NCI-H2029 (cell line): ENCODE measurements at regions not wholly inside any gene's neighbourhood (a gene's known extent, or its start where the extent isn't known, plus 50 kb on each side); places are given as distances from the start of the nearest gene placed in this dataset.

ENCODE experiments used
- DNase-seq: peaks from one replicate; lab custom pipeline; 2025; lab: John Stamatoyannopoulos, UW

DNA sequence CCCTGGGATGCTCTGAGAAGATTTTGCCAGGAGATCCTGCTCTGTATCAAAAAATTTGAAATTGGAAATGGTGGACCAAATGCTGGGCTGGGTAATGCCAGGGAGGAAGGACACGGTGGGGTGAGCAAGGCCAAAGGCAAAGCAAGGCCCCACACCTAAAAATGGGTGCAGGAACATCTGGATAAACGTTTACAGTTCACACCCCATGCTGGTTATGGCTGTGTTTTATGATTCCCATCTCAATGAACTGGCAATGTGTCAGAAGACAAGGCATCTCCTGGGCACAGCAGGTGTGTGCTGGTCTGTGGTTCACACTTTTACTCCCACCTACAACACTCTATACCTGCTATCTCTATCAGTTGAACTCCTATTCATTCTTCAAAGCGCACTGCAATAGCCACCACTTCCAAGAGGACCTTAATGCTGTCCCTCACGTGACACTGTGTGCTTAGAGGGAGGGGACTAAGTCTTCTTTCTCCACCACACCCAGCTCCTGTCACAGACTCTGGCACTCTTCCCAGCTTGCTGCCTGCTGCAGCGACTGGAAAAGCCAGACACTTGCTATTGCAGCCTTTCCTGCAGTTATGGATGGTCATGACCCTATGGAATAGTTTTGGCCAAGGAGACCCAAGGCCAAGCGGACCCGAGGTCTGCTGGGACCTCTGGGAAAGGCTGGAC is 277.5 kb downstream of the CTTN start:
- DNase-seq, result peak; percentile 88

DNA sequence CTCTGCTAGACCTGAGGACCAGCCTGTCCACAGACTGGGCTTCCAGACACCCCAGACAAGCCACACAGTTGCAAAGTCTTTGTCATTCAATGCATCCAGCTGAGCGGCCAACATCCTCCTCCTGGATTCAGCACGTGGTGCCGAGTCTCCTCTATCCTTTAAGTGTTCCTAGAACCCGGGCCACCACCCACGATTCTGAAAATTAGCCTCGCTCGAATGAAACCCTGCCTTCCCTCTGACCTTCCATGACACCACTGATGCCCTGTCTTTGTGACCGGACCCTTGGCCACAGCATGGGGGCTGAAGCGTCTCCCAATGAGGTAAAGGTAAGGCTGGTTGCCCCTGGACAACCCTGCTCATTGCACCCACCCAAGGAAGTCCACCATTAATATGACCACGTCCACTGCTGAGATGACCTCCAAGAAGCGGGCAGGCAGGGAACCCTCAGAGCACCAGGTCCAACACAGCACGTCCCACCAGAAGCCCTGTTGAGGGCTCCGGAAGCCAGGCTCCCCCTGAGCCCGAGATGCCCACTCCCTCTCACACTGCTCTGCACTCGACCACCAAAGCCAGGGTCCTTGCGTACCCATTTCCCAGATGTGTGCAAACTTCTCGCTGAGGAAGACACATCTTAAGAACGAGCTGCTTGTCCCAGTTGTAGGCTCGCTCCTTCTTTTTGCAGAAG is 279.0 kb downstream of the CTTN start:
- no peak for DNase-seq

DNA sequence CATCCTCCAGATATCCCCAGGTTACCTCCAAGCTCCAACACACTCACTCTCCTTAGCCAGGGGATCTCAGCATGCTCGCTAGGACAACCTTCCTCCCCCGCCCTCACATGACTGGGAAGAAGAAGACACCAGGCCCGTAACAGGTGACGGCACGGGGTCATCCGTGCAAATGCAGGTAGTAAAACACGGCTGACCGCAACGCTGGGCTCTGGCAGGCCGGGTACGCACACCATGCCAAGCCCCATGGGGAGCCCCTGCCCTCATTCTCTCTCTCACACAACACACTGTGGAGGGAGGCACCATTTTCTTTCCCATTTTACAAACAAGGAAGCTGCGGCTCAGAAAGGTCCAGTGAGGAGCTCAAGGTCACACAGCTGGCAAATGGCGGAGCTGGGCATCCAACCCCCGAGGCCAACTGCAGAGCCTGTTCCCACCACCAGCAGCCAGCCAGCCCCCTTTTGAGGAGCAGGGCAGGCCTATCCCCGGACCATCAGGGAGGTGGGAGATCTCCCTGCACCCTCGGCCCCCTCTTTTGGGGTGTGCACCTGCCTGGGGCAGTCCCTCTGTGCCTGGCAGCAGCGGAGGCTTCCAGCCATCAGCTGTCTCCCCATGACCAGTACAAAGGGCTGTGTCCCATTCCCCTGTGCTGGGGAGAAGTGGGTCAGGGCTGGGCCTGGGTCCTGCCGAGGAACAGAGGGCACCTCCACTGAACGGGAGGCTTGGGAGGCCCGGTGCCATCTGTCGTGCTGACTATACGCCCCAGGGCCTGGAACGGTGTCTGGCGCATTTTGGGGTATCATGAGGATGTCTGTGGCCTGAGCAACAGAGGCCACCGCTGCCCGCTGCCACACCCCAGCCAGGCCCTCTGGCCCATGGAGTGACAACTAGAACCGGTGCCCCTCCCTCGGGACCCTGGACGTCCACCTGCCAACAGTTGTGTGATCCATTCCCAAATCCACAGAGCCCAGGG is 280.9 kb downstream of the CTTN start:
- no peak for DNase-seq

DNA sequence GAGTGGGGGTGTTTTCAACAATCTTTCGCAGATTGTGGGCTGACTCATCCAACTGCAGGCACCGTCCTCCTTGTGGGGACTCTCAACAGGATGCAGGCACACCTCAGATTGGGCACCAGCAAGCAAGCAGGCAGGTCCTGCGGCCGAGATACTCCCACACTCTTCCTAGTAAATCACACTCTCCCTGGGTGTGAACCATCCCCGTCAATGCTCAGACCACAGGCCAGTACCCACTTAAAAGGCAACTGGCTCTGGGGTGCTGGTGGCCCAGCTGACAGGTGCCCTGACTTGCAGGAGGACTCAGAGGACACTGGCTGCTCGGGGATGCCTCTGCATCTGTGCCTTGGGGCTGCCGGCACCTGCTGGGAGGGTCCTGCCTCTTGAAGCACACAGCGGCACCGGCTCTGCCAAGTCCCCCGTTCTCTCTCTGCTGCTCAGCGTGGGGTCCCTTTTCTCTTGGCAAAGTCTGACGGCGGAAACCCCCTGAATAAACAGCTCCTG is 282.5 kb downstream of the CTTN start:
- DNase-seq, result no peak

DNA sequence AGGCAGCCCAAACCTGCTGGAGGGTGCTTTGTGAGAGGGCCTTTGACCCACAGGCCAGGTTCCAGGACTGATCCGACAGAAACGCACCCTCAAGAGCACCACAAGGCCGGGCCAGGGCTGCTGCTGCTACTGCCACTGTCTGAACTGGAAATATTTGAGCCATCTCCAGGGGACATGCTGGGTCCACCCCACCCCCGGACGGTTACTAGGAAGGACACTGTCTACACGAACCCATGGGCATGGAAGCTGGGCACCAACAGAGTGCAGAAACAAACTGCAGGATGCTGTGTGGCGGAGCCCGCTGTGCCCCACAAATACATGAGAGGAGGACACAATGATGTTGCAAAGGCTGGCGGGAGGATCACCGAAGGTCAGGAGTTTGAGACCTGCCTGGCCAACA is 283.7 kb downstream of the CTTN start:
- no peak for DNase-seq

DNA sequence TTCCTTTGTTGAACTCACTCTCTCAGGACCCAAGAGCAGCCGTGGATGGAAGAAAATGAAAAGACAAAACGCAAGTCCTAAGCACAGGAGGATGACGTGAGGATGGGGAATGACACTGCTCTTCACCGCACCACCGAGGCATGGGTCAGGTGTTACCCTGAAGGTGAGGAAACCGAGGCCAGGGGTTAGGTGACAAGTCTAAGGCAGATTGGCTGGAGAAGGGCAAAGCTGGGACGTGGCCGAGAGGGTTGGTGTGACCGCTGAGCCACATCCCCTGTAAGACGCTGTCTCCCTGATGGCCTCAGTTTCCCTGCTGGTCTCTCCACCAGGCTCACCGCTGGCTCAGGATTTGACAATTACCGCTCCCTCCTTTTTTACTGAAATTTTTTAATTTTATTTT is 284.4 kb downstream of the CTTN start:
- no peak for DNase-seq

DNA sequence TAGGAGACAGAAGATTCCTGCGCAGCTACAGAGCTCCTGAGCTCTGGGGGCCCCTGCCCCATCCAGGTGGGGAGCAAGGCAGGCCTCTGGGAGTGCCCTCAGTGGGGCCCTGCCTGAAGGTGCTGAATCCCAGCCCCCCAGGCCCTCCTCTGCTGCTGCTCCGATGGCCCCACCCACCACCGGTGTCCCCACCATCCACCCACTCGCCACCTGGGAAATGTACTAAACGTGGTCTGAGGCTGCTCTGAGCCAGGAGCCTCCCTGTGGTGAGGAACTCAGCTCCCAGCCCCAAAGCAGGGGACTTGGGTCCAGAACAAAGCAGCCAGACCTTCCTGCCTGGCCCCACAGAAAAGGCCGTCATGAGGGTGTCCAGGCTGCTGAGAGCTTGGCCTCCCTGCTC is 289.4 kb downstream of the CTTN start:
- DNase-seq, result no peak

DNA sequence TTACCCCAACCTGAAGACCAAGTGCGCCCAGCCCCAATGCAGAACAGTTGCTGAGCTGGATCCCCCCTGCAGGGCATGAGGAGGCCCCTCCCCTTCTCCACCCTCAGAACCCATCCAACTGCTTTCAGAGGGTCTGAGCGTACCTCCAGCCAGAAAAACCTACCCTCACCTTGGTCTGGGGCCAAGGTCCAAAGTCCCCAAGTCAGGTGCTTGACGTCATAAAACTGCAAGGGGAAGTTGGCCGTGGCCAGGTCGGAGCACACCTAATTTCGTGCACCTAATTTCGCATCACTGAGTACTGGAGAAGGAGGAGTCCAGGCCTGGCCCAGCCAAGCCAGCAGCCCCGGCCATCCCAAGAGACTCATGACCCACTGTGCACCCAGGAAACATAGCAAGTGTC is 289.8 kb downstream of the CTTN start:
- DNase-seq, result no peak

DNA sequence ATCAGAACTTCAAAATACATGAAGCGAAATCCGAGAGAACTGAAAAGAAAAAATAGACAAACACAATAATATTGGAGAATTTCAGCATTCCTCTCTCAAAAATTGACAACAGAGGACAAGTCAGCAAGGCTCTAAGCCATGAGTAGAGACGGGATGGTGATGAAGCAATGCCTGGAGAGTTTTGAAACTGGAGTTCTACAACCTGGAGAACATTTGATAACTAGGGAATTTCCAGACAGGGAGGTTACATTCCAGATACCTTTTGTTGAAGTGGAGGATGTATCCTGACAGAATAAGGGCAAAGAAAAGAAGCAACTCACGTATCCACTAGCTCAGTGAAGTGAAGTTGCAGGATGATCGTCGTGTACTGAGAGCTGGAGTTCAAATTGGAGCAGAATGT is 291.4 kb downstream of the CTTN start:
- no peak for DNase-seq

DNA sequence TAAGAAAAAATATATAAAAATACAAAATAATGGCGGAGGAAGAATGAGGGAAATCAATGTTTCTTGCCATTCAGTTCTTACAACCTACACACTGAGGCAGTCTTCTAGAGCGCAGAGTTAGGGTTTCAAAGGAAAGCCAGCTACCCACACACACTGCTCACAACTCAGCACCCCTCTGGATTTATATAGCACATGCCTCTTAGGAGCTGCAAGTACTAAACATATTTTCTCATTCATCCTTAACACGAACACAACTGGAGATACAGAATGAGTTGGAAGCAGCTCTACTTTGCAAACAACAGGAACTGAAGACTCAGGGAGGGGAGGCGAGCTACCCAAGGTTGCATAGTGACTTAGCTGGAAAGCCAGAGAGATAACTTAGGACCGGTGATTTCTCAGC is 293.8 kb downstream of the CTTN start:
- DNase-seq, result no peak

DNA sequence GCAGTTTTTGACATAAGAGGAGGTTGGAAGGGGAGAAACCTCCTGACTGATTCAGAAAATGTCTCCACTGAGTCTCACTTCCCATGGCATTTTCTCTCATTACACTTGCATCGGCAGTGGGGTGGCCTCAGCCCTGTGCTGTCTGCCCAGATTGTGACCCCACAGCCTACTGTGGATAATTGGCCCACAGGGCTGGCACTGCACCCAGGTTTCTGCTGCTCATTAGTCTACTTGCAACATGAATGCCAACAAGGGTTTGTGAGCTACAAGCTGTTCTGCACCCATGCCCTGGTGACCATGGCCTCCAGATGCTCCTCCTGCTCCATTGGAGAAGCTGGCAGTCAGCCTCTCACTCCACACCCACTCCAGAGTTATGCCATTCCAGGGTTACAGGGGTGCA is 296.0 kb downstream of the CTTN start:
- no peak for DNase-seq

DNA sequence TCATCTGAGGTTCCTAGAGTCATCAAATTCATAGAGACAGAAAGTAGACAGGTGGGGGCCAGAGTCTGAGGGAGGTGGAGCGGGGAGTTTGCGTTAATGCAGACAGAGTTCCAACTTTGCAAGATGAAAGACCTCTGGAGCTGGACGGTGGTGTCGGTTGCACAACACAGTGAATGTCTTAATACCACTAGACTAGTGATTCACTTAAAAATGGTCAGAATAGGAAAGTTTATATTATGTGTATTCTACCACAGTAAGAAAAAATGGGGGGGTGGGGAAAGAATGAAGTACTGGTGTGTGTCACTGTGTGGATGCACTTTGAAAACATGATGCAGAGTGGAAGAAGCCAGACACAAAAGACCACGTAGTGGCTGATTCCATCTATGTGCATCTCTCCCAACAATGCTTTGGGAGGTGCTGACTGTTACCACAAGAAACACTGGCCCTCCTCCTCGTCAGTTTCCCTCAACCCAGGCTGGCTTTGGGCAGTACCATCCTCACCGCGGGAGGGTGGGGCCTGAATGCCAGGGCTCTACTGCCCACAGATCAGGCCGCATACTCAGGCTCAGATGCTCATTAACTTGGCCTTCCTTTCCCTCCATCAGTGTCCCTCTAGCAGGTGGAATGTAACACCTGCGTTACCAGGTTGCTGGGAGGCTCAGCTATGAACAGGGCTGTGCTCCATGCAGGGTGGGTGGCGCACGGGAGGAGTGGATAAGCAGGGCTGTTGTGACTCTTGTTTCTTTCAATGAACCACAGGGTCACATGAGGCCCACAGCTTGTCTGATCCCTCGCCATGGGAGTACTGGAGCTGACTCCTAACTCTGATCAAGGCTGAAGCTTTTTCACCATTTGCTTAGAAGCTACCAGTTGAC is 297.0 kb downstream of the CTTN start:
- no peak for DNase-seq

DNA sequence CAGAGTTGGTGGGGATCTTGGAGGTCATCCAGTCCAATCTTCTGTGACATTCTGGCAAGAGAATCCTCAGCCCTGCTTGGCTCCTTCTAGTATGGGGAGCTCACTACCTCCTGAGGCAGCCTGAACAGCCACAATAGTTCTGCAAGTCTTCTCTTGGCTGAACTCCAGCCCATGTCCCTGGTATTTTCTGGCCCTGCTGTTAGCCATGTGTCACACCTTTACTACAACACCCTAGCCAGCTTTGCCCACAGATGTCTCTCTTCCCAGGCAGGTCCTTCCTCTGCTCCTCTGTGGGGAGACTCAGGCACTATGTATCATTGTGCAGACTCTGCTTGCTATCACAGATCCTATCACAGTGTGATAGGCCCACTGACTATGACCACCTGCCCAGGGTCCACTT is 297.7 kb downstream of the CTTN start:
- no peak for DNase-seq

DNA sequence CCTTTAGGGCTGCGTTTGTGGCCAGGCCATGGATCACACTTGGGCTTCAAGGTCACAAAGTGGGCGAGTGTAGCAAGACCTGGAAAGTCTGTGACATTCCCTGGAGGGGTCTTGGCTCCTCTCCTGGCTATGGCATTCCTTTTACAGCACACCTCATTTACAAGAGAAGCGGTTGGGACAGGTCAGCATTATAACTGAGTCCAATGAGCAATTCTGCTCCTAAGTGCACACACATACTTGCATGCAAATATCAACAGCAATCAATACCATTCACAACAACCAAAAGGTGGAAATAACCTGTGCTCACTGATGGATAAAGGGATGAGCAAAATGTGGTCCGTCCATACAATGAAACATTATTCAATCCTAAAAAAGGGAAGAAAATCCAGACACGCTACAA is 298.2 kb downstream of the CTTN start:
- DNase-seq, result no peak

DNA sequence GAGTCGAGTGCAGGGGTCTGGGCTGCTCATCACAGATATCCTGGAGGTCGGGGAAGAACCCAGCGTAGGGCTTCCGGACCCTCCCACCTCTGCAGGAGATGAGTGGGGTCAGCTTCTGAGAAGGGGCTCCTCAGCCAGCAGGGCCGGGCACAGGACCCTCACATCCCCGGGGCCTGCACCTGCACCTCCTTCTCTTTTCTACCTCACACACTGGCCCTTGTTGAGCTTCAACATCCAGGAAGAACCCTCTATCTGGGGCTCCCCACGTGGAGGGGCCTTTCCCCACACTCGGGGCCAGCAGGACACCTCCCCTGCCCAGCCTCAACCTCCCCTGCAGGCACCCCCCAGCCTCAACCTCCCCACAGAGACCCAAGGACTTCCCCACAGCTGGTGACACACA is 299.4 kb downstream of the CTTN start:
- DNase-seq, result no peak

DNA sequence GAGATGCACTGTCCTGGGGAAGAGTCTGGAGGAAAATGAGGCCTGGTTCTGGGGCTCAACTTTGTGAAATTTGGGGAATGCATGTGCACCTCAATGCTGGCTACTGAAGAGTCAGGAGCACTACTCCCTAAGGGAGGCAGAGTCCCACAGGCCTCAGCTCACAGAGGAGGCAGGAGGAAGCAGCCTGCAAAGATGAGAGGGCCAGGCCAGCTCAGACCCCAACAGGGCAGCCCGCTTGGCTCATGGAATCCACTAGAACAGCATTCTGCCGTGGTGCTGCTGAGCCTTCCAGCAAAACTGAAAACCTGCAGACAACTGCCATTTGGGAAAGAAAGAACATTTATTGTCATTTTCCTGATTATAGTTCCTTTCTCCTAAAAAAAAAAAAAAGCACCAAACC is 300.5 kb downstream of the CTTN start:
- no peak for DNase-seq

DNA sequence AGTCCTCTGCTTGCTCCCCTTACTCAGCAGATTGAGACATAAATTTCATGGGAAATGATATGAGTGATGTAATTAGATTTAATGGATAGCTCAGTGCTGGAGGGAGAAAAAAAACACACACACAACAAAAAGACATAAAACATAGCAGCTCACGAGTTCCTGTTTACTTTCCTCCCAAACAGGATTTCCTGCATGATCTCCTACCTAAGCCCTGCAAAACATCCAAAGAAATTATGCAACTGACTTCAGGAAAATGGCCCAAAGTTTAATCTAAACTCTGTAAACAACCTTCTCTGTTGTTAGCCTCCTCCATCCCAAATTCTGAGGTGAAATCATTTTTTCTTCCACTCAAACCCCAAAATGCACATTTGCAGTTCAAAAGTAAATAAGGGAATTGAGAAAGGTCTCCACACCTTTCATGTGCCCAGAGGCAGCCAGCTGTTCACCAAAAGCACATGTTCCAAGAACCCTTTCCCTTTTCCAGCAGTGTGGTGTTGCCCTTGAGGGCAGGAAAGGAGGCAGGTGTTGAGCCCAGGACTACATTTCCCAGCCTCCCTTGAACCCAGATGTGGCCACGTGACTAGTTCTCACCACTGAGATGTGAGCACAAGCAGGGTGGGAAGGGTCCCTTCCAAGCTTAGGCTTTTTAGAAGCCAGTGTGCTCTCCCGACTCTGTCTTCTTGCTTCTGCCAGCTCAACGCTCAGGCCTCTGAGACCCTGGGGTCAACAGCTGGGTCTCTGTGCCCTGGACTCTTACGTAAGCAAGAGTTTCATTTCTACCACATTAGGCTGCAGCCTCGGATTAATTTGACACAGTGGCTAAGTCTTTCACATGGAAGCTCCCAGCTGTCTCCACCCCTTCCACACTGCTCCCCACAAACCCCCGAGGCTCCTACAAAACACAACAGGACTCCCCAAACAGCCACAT is 301.2 kb downstream of the CTTN start:
- DNase-seq, result no peak

DNA sequence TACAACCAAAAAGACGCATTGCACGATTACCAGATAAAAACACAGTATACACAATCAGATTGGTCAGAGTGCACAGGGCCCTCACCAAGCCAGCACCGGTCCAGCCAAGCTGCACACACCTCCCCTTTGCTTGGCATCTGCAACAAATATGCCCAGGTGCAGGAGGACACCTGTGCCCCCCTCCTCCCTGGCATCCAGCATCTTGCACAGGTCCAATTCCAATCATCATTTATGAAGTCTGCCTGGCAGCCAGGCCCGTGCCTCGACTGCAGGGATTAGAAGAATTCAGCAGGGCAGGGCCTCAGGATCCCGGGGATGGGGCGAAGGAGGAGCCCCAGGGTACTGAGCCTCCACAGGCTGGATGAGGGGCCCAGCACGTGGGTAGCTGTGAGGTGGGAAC is 302.1 kb downstream of the CTTN start:
- DNase-seq, result no peak

DNA sequence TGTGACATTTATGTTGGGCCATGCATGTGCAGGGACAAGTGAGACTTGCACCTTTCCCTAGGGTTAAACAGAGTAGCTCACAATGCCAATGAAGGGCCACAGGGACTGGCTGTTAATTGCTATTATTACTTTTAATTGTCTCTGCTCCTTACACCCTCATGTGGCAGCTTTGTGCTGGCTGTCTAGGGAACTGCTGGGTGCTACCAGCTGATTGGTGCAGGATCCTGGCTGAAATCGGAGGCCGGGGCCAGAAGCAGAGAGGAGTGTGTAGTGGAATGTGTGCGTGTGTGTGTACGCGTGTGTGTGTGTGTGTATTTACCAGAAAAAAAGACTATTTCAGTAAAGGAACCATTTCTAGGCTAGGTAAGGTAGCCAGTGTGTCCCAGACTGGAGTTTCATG is 302.5 kb downstream of the CTTN start:
- DNase-seq, result no peak

DNA sequence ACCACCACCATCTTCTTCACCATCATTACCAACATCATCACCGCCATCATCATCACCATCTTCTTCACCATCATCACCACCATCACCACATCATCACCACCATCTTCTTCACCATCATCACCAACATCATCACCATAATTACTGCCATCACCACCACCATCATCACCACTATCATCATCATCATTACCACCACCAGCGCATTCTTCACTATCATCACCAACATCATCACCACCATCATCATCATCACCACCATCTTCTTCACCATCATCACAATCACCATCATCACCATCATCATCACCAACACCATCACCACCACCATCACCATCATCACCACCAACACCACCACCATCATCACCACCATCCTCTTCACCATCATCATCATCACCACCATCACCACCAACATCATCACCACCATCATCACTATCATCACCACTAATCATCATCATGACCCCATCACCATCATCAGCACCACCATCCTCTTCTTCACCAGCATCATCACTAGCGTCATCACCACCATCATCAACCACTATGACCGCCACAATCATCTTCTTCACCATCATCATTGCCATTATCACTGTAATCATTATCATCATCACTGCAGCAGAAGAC is 303.8 kb downstream of the CTTN start:
- DNase-seq, result no peak
